ENCODE measurements at regions not wholly inside any gene's neighbourhood (a gene's known extent, or its start where the extent isn't known, plus 50 kb on each side); places are given as distances from the start of the nearest gene placed in this dataset.

GRCh38 chr22:48091656-48092223 is 1329.3 kb downstream of the TBC1D22A start:
- Histone ChIP-seq H3K4me2 (ENCODE audit: low read length) (no peak overlapping the region), H3K27ac (ENCODE audit: low read depth, low read length) (no peak overlapping the region), H3K9me3 (ENCODE audit: control insufficient read depth in 1 of 2, insufficient read depth in 1 of 2, low read depth in 1 of 2, low read length in 2 of 2) (no peaks in the 10 kb centered on the region), H3K27me3 (ENCODE audit: insufficient read depth, low read length) (peaks cover 4% of the 10 kb centered on the region; the same call in 1 of the 2 replicates), H3K36me3 (ENCODE audit: control insufficient read depth in 1 of 2, insufficient read depth in 2 of 2, low read length in 2 of 2) (no peaks in the 10 kb centered on the region), H3K9ac (ENCODE audit: low read length) (no peak overlapping the region), H3K4me3 (replicated peaks in 1 of 2; ENCODE audit: low read depth in 1 of 2, low read length in 2 of 2) (no peak overlapping the region), H3K79me2 (ENCODE audit: insufficient read depth, low read length) (no peaks in the 10 kb centered on the region), H2AFZ (ENCODE audit: low read depth, low read length, poor library complexity, severe bottlenecking) (no peak overlapping the region), H4K20me1 (ENCODE audit: insufficient read depth) (no peaks in the 10 kb centered on the region), H3K9me2 (ENCODE audit: insufficient read depth) (no peaks in the 10 kb centered on the region), H3K4me1 (ENCODE audit: control insufficient read depth in 1 of 2, insufficient read depth in 2 of 2, low read length in 2 of 2) (peaks cover 5 to 9% of the 10 kb centered on the region in 2 experiments; a peak in 2 of 4 replicates)
- RAD21 ChIA-PET (ENCODE audit: low non-redundant PET in 1 of 2, low total read pairs in 2 of 2, uncharacterized antibody in 2 of 2, unreplicated experiment in 2 of 2) = no interaction called here
- intact Hi-C loops (cut with micrococcal nuclease) = no loop called here
- DNase-seq (ENCODE audit: low read depth, low spot score) = no peak
- ATAC-seq = no peak
- POLR2A ChIA-PET = no interaction called here
- BruUV-seq (replicated peaks) = no TSS peak
- CTCF ChIA-PET = no interaction called here
- TF ChIP-seq FOSL1 (IDR thresholded peaks at IDR 0.05; ENCODE audit: low read depth) (no peak), CBX3 (IDR thresholded peaks at IDR 0.05; ENCODE audit: low read depth) (no peak), ZFX (IDR thresholded peaks at IDR 0.05) (no peak), POLR2AphosphoS5 (IDR thresholded peaks at IDR 0.05; ENCODE audit: low read depth, low read length) (no peak), CEBPB (IDR thresholded peaks at IDR 0.05; ENCODE audit: low read depth) (no peak), ATF3 (IDR thresholded peaks at IDR 0.05) (no peak), YY1 (IDR thresholded peaks at IDR 0.05; ENCODE audit: extremely low read depth, insufficient replicate concordance, low read depth, low read length) (no peak), POLR2A (IDR thresholded peaks at IDR 0.05; ENCODE audit: borderline replicate concordance, extremely low read depth, insufficient read depth, insufficient read length) (no peak), MAX (IDR thresholded peaks at IDR 0.05) (no peak), CTCF (IDR thresholded peaks at IDR 0.05 in 2 of 3, conservative IDR thresholded peaks at IDR 0.05 in 1 of 3; ENCODE audit: borderline replicate concordance in 1 of 3, insufficient read depth in 1 of 3, low read depth in 2 of 3, low read length in 2 of 3) (no peak), JUND (IDR thresholded peaks at IDR 0.05) (no peak), EGR1 (IDR thresholded peaks at IDR 0.05; ENCODE audit: low read depth) (no peak), ELF1 (IDR thresholded peaks at IDR 0.05; ENCODE audit: borderline replicate concordance, low read depth) (no peak), SIN3A (IDR thresholded peaks at IDR 0.05; ENCODE audit: low read depth) (no peak), EZH2phosphoT487 (IDR thresholded peaks at IDR 0.05; ENCODE audit: borderline replicate concordance) (no peak), RAD21 (IDR thresholded peaks at IDR 0.05; ENCODE audit: low read depth) (no peak), TCF7L2 (IDR thresholded peaks at IDR 0.05; ENCODE audit: borderline replicate concordance, extremely low read depth, insufficient read depth, insufficient read length) (no peak), SRF (IDR thresholded peaks at IDR 0.05; ENCODE audit: low read depth) (no peak), REST (IDR thresholded peaks at IDR 0.05; ENCODE audit: low read depth) (no peak), SP1 (IDR thresholded peaks at IDR 0.05; ENCODE audit: low read depth) (no peak)
